GM19035 (cell line): ENCODE measurements at regions not wholly inside any gene's neighbourhood (a gene's known extent, or its start where the extent isn't known, plus 50 kb on each side); places are given as distances from the start of the nearest gene placed in this dataset.

Experiments
- ATAC-seq: cut with Tn5 transposase; IDR thresholded peaks from one replicate; pipeline ENCODE4 v1.9.1; 2021; ENCODE audit not compliant: unreplicated experiment

DNA sequence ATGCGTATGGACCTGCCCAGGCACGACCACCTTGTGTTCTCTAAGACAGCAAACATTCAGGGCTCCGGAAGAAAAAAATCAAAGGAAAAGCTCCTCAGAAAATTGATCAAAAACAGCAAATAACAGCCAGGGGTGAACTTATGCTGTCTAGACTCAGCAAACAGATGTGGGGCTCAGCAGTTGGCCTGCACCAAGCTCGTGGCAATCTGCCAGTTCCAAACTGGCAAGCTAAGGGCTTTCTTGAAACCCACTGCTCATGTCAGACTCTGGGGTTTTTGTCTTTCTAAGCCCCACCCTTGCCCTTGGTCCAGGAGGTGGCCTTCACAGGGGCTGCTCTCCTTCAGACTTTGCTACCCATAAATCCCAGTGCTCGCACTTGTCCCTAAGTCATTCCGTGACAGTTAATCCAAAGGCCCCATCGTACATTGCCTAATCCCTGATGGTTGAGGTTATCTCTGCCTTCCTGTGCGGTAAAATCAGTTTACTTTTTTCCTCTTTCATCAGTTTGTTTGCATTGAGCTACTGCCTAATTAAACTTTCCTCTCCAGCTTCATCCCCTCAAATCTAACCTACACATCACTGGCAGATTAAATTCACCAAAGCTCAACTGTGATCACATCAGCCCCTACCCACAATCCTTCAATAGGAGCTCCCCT lies 408.0 kb downstream of the LRATD1 start:
- ATAC-seq = no peak

- no peak for ATAC-seq
These were observed 408.9 kb downstream of the LRATD1 start for GRCh38 chr2:15041429-15041837.

GRCh38 chr2:15042801-15043217 lies 410.3 kb downstream of the LRATD1 start:
- no peak for ATAC-seq

DNA sequence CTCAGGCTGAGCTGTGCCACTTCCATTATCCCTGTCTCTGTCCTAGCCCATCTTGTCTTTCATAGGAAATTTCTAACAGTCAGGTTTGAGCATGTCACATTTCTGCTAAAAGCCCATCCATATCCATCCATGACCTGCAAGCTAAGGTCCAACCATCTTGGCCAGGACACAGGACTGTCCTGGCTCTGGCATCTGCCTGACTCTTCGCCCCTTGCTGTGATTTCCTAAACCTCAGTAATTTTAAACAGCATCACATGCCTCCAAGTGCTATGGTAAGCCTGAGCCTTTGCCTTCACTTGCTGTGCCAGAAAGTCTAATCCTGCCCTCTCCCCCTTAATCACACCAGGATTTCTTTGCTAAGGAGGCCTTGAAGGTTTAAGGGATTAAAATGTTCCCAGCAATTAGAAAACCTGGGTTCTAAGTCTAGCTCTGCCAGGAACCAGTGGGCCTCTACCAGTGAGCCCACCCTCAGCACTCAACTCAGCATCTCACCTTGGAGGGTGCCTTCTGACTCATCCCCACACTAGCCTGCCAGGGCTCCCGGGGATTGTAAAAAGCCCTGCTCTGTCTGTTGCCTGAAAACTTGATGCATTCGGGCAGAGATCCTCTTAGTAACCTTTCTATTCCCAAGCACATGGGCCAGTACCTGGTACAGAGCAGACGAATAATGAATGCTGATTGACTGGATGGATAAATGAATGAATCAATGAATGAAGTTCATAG lies 411.0 kb downstream of the LRATD1 start:
- no peak for ATAC-seq

GRCh38 chr2:15045054-15045453 lies 412.5 kb downstream of the LRATD1 start:
- no peak for ATAC-seq

GRCh38 chr2:15047184-15047583 lies 414.7 kb downstream of the LRATD1 start:
- no peak for ATAC-seq

DNA sequence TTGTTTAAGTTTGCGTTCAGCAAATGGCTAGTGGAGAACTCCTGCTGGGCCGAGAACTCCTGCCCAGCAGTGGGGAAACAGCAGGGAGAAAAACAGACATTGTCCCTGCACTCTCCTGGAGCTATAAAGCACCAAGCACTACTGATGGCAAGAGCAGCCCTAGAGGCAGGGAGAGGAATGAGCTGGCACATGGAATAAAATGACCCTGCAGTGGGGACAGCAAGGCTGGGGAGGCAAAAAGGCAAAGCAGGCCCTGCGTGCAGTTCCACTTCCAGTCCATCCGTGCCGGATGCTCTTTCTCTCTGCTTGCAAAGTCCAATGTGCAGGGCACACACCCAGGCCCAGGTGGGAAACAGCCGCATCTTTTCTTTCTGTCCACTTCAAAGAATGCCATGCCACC lies 415.5 kb downstream of the LRATD1 start:
- no peak for ATAC-seq

DNA sequence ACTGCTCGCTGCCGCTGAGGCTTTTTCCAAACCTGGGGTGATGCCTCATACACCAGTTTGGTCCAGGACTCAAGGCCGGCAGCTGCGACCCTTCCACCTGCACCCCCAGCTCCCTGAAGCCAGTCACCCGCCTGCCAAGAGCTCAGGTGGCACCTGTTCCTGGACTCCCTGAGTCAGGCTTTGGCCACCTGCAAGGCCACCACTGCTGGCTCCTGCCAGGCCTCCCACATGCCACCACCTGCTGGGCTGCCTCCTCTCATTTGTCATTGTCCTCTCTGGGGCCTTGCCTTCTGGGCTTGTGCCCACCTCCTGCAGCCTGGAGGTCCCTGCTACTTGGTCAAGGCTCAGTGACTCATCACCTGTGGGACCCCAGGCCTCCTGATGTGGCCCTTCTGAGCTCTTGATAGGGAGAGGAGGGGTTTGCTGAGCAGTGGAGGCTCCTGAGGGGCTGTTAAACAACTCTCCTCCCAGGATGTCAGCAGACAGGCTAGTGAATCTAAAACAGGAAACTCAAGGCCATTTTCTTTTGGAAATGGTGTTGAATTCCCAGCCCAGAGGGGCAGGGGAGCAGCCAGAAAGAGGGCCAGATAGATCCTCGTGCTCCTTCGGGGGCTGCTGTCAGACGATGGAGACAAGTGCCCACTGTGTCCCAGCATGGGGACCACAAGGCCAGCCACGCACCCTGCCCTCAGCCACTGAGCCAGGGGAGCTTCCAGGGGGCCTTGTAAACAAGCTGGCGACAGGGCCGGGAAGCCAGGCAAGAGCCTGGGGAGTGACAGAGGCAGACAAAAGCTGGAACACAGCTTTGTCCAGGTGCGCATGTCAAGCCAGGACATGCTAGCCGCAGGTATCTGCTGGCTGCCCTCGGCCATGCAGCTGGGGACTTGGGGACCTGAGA lies 416.8 kb downstream of the LRATD1 start:
- no peak for ATAC-seq

- ATAC-seq = no peak
These were observed 418.0 kb downstream of the LRATD1 start for GRCh38 chr2:15050483-15050882.

DNA sequence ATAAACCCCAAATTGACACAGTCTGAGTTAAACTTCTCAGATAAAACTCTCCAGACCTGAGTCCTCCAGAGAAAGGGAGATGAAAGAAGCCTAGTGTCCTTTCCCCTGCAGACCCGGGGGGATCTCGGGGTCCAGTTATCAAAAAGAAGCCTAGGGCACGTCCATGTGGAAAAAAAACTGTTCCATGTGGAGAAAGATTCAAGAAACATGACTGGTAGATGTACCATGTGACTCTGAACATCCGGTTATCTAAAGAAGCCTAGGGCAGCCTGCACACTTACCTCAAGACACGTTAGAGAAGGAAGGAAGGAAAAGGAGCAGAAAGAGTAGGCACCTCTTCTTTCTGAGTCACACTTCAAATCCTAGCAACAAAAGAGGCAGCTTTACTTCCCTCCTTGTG lies 421.0 kb downstream of the LRATD1 start:
- no peak for ATAC-seq

DNA sequence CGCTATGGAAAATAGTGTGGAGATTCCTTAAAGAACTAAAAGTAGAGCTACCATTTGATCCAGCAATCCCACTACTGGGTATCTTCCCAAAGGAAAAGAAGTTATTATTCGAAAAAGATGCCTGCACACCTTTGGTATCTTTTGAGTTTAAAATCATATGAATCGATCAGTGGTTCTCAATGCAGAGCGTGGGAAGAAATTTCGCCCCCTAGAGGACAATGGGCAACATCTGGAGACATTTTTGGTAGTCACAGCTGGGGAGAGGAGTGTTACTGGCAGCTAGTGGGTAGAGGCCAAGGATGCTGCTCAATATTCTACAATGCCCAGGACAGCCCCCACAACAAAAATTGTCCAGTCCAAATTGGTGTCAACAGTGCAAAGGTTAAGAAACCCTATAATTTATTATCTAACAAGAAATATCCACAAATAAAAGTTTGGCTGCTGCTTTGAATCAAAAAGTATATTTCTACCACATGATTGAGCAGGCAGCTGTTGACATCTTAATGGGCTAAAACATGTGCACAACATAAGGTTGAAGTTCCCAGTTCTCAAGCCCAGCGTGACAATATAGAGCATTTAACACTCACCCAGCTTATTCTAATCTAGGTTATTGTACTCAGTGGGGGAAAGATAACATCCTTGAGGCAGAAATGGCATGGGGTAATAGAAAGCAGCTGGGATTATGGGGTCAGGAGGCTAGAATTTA lies 425.7 kb downstream of the LRATD1 start:
- ATAC-seq = no peak

- ATAC-seq = no peak
These were observed 426.2 kb downstream of the LRATD1 start for GRCh38 chr2:15058721-15059157.

- ATAC-seq = no peak
These were observed 427.5 kb downstream of the LRATD1 start for GRCh38 chr2:15059870-15060512.

- ATAC-seq = no peak
These were observed 428.8 kb downstream of the LRATD1 start for GRCh38 chr2:15061268-15061667.

GRCh38 chr2:15066138-15066537 lies 433.6 kb downstream of the LRATD1 start:
- ATAC-seq = no peak

- no peak for ATAC-seq
These were observed 436.6 kb downstream of the LRATD1 start for GRCh38 chr2:15069149-15069548.

DNA sequence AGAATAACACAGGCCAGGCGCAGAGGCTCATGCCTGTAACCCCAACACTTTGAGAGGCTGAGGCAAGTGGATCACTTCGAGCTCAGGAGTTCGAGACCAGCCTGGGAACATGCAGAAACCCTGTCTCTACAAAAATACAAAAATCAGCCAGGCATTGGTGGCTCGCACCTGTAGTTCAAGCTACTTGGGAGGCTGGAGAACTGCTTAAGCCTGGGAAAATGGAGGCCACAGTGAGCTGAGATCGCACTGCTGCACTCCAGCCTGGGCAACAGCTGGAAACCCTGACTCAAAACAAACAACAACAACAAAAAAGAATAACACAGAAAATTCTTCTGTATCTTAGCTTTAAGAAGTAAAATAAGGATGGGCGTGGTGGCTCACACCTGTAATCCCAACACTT lies 440.3 kb downstream of the LRATD1 start:
- ATAC-seq = no peak

- ATAC-seq = no peak
These were observed 441.1 kb downstream of the LRATD1 start for GRCh38 chr2:15073664-15074063.

DNA sequence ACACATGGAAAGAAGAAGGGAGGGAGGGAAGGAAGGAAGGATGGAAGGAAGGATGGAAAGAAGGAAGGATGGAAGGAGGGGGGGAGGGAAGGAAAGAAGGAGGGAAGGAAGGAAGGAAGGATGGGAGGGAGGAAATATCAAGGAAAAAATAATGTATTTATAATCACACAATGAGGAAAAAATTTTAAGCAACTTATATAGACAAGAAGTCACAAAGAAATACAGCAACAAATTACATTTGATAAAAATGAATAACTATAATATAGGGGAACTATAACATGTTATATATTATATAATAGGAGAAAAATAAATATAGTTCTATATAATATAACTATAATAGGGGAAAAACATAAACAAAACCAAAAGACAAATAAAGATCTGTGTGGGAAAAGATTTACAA lies 441.8 kb downstream of the LRATD1 start:
- no peak for ATAC-seq
